HuH-7 (cell line): ENCODE measurements at regions not wholly inside any gene's neighbourhood (a gene's known extent, or its start where the extent isn't known, plus 50 kb on each side); places are given as distances from the start of the nearest gene placed in this dataset.

ENCODE experiments used
- DNase-seq: peaks from one replicate; pipeline ENCODE4 v3.0.0; 2011; ENCODE audit warnings: low spot score

DNA sequence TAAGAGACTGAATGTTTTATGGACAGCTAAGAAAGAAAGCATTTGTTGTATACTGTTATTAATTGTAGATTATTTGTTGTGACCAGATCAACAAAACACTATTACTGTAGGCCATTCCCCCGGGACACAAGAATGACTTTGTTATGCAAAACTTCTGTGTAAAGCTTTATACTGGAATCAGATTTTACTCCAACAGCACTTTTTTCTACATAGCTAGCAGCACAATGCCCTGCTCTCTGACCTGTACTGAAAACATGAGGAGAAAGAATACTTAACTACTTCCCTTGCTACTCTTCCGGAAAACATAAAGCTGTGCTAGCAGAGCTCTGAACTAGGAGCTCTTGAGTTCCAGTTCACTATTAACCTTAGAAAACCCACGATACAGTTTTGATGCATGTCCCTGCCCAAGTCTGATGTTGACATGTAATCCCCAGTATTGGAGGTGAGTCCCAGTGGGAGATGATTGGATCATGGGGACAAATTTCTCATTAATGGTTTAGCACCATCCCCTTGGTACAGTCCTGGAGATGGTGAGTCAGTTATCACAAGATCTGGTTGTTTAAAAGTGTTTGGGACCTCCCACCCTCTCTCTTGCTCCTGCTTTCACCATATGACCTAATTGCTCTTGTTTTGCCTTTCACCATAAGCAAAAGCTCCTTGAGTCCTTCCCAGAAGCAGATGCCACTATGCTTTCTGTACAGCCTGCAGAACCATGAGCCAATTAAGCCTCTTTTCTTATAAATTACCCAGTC is 601.1 kb upstream of the PIK3C3 start:
- no peak for DNase-seq

DNA sequence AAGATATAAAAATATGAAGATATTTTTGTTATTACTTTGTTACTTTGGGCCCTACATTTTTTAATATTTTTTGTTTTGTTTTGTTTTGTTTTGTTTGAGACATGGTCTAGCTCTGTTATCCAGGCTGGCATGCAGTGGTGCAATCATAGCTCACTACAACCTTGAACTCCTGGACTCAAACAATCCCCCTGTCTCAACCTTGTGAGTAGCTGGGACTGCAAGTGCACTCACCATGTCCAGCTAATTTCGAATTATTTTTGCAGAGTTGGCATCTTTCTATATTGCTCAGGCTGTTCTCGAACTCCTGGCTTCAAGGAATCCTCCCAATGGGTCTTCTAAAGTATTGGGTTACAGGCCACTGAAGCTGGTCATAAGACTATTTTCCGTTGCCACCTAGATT is 603.6 kb upstream of the PIK3C3 start:
- DNase-seq, result no peak

DNA sequence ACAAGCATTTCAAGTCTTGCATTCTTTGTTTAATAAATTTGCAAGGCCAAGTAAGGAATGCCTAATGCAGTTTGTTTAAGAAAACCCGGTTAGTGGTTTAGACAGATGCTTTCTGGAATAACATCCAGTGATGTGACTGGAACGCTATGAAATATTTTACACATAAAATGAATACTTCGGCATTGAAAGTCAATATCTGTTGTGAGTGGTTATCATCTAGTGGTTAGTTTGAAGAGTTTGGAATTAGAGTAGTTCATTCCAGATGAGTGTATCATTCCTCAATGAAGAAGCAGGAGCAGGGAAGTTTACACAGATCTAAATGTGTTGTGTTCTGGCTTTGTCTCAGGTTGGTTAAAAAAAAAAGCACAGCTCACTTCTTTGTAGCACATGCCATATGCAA is 608.0 kb upstream of the PIK3C3 start:
- no peak for DNase-seq

GRCh38 chr18:41343808-41344207 is 611.2 kb upstream of the PIK3C3 start:
- DNase-seq, result no peak

DNA sequence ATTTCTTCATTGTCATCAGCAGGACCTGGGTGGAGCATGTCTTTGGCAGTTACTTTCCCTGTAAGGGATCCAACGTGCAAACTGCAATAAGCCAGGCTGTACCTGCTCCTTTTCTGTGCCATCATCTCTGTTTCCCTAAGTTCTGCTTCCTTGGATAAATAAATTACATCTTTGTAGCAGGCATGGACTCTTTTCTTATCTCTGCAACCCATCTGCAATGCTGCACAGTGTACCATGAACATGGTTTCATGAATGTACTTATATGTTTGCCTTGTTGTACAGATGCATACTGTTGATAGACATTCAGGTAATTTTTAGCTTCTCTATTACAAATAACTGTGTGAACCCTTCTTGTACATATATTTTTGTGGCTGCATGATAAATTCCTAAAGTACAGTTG is 616.7 kb upstream of the PIK3C3 start:
- no peak for DNase-seq

DNA sequence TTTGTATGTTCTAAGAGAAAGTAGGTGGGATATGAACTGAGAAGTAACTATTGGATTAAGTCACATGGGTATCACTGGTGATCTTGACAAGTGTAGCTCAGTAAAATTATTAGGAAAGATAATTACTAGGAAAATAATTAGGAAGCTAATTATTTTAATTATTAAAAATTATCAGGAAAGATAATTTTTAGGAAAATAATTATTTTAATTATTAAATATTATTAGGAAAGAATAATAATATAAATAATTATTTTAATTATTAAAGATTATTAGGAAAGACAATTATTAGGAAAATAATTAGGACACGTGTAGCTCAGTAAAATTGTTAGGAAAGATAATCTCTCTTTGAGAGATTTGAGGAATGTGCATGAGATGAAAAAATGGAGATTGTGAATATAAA is 623.4 kb upstream of the PIK3C3 start:
- no peak for DNase-seq

DNA sequence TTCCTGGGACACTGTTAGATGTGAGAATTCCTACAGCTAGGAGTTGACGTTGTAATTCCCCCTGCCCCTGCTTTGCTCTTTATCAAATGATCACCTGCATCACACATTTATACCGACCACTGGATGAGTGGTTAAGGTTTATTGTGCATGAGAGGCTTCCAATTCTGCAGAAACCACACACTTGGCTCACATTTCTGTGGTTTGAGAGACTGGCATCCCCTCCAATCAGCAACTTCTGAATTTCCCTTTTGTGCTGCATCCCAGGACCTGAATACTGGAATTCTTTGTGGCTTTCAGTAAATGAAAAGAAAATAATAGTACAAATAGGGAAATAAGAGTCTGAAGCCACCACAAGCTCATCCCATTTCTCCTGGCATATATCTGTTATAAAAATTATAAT is 628.7 kb upstream of the PIK3C3 start:
- no peak for DNase-seq

DNA sequence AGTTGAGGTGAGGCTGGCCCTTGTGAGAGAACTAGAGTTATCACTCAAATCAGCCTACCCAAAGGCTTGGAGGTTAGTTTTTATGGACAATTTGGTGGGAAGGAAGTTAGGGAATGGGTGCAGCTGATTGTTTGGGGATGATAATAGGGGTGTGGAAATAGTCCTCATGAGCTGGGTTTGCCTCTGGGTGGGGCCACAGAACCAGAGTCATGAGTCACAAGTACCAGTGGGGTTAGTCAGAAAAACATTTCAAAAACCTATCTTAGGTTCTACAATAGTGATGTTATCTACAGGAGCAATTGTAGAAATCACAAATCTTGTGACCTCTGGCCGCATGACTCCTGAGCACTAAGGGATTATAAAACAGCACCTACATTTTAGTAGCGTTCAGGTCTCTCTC is 630.1 kb upstream of the PIK3C3 start:
- no peak for DNase-seq

DNA sequence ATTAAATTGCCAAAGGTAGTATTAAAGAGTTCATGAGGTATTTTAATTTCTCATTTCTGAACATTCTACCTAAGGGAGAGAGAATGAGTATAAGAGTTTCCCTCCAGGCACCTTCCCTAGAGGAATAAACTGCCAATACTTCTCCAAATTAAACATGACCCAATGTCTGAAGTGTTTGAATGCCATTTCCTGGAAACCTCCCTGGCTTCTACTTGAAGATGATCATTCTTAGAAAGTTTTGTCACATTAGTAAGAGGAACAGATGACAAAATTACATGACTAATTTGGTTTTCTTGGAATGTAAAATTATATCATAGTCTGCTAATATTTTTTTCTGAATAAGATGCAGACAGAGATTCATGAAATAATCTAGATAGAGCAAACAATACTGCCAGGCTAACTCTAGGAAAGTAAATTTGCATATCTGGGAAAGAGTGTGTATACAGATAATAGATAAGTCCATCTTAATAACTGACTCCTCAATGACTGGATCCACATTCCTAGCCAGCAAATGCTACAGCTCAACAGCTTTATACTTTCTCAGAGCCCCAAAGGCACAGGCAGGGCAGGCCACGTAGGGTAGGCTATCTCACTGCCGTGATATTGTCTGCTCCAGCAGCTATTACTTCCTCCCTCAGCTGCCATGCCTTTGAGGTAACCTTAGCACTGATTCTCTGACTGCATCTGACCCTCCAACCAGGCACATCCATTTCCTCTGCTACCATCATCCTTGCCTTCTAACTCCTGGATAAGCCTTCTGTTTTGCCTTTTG is 630.8 kb upstream of the PIK3C3 start:
- DNase-seq, result no peak

DNA sequence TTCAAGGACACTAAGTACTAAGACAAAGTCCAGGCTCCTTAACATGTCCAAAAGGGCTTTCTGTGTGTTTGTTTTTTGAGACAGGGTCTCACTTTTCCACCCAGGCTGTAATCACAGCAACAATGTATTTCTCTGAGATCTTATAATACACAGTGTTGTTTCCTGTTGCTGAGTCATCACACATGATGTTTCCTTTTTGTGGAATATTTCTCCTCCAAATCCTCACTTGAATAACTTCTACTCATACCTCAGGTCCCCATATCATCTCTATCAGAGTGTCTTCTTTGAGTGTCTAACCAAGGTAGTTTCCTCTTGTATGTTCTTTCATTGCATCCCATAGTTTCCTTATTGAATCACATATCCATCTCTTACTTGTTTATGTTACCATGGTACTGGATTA is 632.0 kb upstream of the PIK3C3 start:
- no peak for DNase-seq

- DNase-seq, result no peak
These were observed 634.9 kb upstream of the PIK3C3 start for GRCh38 chr18:41320100-41320499.

DNA sequence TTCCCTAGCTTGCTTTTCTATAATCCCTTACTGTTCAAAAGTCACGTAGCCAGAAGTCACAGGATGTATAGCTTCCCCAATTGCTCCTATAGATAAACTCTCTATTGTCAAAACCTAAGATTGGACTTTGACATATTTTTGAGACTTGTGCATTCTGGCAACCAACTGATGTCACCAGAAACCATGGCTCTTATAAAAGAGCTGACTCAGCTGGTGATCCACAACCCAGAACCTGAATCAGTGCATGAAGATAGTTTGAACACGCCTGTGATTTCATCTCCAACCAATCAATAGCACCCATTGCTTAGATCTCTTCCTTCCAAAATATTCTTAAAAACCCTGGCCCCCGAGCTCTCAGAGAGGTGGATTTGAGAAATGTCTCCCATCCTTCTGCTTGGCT is 639.9 kb upstream of the PIK3C3 start:
- no peak for DNase-seq

DNA sequence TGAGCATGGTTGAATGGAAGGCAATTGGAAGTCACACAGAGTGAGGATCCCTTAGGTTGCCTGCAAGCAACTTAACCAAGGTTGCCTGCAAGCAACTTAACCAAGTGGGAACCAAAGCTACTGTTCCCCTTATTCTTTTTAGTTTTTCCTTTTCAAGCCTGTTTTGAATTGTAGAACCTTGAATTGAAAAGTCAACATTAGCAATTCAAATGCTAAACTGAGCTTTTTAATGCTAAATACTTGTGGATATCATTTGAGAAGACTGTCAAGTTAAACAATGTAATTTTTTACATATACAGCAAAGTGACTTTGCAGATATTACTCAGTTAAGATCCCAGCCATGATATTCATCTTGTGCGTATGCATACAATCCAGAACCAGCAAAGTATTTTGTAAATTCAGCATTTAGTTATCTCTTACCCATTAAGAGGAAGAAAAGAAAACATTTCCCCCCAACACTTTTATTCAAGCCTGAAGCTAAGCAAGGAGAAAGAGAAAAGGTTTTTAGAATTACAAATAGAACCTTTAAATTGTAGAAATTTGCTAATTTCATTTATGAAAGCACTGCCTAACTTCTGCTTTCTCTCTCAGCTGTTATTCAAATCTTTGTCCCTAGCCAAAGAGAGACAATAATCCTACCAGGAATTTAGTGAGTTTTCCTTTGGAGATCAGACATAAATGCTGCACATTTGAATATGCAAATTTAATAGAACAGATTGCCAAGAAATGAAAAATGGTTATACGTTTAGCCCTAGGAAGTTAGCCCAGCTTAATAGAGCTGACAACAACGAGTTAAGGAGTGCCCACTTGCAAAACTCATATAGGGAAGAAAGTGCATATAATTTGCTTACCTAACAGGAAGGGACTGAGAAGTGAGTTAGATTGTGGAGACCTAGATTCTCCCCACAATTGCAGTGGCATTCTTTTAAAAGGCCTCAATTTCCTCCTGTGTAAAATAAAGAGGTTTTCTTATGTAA is 643.2 kb upstream of the PIK3C3 start:
- no peak for DNase-seq

GRCh38 chr18:41297740-41298139 is 657.3 kb upstream of the PIK3C3 start:
- no peak for DNase-seq

DNA sequence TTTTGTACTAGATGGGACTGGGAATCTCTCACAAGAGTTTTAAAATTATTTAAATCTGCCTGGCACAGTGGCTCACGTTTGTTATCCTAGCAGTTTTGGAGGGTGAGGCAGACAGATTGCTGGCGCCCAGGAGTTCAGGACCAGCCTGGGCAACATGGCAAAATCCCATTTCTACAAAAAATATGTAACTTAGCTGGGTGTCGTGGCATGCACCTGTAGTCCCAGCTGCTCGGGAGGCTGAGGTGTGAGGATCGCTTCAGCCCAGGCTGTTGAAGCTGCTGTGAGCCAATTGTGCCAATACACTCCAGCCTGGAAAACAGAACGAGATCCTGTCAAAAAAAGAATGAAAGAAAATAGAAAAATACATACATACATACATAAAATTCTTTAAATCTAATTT is 685.7 kb upstream of the PIK3C3 start:
- no peak for DNase-seq

DNA sequence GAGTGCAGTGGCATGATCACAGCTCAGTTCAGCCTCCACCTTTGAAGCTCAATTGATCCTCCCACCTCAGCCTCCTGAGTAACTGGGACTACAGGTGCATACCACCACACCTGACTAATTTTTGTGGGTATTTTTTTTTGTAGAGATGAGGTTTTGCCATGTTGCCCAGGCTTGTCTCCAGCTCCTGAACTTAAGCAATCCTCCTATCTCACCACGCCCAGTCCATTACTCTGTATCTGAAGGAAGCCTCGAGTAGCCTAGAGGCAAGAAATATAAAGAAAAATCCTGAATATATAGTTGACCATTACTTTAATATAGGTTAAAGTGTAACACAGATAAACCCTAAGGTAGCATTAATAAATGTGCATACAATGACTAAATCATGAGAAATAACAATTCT is 686.8 kb upstream of the PIK3C3 start:
- no peak for DNase-seq

- DNase-seq, result no peak
These were observed 688.4 kb upstream of the PIK3C3 start for GRCh38 chr18:41266616-41267015.

- no peak for DNase-seq
These were observed 688.8 kb upstream of the PIK3C3 start for GRCh38 chr18:41266204-41266603.

GRCh38 chr18:41265047-41265446 is 690.0 kb upstream of the PIK3C3 start:
- DNase-seq, result no peak

- DNase-seq, result no peak
These were observed 691.1 kb upstream of the PIK3C3 start for GRCh38 chr18:41263956-41264355.

- DNase-seq, result no peak
These were observed 692.3 kb upstream of the PIK3C3 start for GRCh38 chr18:41262688-41263087.

- DNase-seq, result no peak
These were observed 710.4 kb upstream of the PIK3C3 start for GRCh38 chr18:41244591-41245037.

DNA sequence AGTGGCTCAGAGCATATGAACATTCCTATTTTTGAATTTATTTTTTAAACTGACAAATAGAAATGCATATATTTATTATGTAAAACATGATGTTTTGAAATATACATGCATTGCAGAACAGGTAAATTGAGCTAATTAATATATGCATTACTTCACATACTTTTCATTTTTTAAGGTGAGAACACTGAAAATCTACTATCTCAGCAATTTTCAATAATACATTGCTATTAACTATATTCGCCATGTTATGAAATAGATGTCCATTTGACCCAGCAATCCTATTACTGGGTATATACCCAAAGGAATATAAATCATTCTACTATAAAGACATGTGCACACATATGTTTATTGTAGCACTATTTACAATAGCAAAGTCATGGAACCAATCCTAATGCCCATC is 717.7 kb upstream of the PIK3C3 start:
- no peak for DNase-seq
